ENCODE measurements at regions not wholly inside any gene's neighbourhood (a gene's known extent, or its start where the extent isn't known, plus 50 kb on each side); places are given as distances from the start of the nearest gene placed in this dataset.

DNA sequence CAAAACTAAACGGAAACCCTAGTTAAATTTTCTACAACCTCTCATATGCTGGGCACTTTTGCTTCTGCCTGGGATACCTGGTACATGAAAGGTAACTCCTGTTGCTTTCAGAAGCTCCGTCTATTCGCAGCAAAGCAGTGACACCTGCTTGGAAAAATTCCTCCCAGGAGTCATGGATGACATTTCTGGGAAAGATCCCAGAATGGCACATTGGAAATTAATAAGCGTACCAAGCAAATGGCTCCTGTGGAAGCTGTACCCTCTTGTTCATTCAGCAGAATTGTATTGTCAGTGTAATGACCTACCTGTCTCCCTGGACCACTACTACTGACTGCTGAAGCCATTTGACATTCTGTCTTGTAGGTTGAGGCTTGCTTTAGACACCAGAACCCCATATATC lies 349.7 kb upstream of the NOCT start:
- H3K36me3 ChIP-seq: no peaks in the 10 kb centered on the region
- ATAC-seq (ENCODE audit: insufficient number of reproducible peaks, low FRiP score, low read depth) (no peak), DNase-seq (ENCODE audit: low spot score) (no peak)
- no peaks in the 10 kb centered on the region for H3K9me3 ChIP-seq
- no peaks in the 10 kb centered on the region for H3K4me1 ChIP-seq (ENCODE audit: control insufficient read depth in 1 of 2, low read depth in 2 of 2)
- TF ChIP-seq, protein P1, sequence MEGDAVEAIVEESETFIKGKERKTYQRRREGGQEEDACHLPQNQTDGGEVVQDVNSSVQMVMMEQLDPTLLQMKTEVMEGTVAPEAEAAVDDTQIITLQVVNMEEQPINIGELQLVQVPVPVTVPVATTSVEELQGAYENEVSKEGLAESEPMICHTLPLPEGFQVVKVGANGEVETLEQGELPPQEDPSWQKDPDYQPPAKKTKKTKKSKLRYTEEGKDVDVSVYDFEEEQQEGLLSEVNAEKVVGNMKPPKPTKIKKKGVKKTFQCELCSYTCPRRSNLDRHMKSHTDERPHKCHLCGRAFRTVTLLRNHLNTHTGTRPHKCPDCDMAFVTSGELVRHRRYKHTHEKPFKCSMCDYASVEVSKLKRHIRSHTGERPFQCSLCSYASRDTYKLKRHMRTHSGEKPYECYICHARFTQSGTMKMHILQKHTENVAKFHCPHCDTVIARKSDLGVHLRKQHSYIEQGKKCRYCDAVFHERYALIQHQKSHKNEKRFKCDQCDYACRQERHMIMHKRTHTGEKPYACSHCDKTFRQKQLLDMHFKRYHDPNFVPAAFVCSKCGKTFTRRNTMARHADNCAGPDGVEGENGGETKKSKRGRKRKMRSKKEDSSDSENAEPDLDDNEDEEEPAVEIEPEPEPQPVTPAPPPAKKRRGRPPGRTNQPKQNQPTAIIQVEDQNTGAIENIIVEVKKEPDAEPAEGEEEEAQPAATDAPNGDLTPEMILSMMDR (IDR thresholded peaks at IDR 0.05): no peak
- H3K27me3 ChIP-seq (replicated peaks; ENCODE audit: insufficient read depth): no peaks in the 10 kb centered on the region
- H3K4me3 ChIP-seq: no peak overlapping the region
- H3K27ac ChIP-seq: no peak overlapping the region

DNA sequence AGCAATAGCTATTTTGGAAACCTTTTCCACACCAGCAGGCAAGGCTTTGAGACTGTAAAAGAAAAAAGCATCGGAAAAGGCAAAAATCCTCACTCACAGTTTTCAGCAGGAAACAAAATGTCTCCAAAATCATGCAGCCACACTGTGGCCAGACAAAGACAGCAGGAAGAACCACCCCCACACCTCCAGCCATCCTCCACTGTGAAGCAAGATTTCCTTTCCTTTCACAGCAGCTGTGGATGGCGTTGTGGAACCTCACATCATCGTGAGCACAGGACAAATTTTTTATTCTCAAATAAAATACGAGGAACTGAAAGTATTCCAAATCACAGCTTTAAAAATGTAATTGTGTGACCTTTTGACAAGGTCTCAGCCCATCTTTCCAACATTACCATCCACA lies 351.7 kb upstream of the NOCT start:
- Histone ChIP-seq H3K27me3 (replicated peaks; ENCODE audit: insufficient read depth) (no peaks in the 10 kb centered on the region), H3K27ac (no peak overlapping the region), H3K9me3 (no peaks in the 10 kb centered on the region), H3K36me3 (no peaks in the 10 kb centered on the region), H3K4me3 (no peak overlapping the region), H3K4me1 (ENCODE audit: control insufficient read depth in 1 of 2, low read depth in 2 of 2) (no peaks in the 10 kb centered on the region)
- TF ChIP-seq, protein P1 (IDR thresholded peaks at IDR 0.05): no peak
- DNase-seq (ENCODE audit: low spot score) (no peak), ATAC-seq (ENCODE audit: insufficient number of reproducible peaks, low FRiP score, low read depth) (no peak)

DNA sequence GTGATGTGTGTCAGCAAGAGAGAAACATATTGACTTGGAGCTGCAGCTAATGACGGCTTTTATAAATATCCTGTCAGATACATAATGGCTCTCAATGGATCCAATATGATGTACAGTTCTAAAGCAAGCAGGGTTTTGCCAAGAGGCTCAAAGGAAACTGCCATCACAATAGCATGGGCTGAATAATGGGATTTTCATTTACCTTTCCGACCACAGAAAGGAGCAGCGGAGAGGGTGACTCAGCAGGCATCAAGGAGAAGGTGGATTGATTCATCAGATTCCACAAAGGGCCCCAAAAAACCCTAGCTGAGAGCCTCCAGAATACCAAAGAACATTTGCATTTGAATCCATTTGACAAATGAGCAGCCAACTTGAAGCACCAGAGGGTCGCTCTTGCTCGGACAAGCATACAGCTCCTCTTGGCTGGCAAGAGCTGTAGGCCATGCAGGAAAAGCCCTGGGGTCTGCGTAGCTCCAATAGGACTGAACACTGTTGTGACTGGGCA lies 355.7 kb upstream of the NOCT start:
- H3K9me3 ChIP-seq: no peaks in the 10 kb centered on the region
- ATAC-seq (ENCODE audit: insufficient number of reproducible peaks, low FRiP score, low read depth) (no peak), DNase-seq (ENCODE audit: low spot score) (no peak)
- TF ChIP-seq, protein P1 (IDR thresholded peaks at IDR 0.05): no peak
- H3K4me1 ChIP-seq (ENCODE audit: control insufficient read depth in 1 of 2, low read depth in 2 of 2): no peaks in the 10 kb centered on the region
- H3K27ac ChIP-seq: no peak overlapping the region
- H3K4me3 ChIP-seq: no peak overlapping the region
- no peaks in the 10 kb centered on the region for H3K27me3 ChIP-seq (replicated peaks; ENCODE audit: insufficient read depth)
- no peaks in the 10 kb centered on the region for H3K36me3 ChIP-seq

DNA sequence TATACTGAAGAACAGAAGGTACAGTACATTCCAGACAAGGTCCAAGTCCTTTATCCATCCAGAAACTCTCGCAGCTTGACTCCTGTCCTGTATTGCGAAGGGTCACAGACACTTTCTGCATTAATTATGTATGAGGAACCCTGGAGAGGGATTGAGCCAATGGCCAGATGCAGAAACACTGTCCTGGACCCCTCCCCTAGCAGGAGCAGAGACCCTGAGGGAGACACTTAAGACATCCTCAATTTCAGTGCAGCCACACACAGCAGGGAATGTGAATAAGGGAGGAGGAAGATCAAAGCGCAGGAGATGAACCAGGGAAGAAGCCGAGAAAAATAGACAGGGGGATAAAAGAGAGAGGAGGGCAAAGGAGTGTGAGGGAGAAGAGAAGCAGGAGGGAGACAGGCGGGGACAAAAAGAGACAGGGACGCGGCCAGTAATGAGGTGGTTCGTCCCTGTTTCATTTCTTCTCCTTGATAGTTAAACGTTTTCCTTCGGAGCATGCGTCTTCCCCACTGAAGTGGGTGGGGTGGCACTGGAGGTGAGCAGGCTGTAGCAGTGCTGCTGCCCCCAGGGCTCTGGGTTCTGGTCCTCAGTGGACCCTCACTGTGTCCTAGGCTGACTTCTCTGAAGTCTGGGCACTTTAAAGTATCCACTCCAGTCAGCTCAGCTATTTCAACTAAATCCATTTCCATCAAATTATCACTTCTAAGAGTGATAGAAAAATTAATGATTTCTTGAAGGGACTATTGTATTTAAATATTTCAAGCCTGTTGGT lies 356.4 kb upstream of the NOCT start:
- Histone ChIP-seq H3K36me3 (no peaks in the 10 kb centered on the region), H3K4me1 (ENCODE audit: control insufficient read depth in 1 of 2, low read depth in 2 of 2) (no peaks in the 10 kb centered on the region), H3K27ac (no peak overlapping the region), H3K4me3 (no peak overlapping the region), H3K9me3 (no peaks in the 10 kb centered on the region), H3K27me3 (replicated peaks; ENCODE audit: insufficient read depth) (no peaks in the 10 kb centered on the region)
- DNase-seq (ENCODE audit: low spot score) (no peak), ATAC-seq (ENCODE audit: insufficient number of reproducible peaks, low FRiP score, low read depth) (no peak)
- TF ChIP-seq, protein P1 (IDR thresholded peaks at IDR 0.05): no peak

DNA sequence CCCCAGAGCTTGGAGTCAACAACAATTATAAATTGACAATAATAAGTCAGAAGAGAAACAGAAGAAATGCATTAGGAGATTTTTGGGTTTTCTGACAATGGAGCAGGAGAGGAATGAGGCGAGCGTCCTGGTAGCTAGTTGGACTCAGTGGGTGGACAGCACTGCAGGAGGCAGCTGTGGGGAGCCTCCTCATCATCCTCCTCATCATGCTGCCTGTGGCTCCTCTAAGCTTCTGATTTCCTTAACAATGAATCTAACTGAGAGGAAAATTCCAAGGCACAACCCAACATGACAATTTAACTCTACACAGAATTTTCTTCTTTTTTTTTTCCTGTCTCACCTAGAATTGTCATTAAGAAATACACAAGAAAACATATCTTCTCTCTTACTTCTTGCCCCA lies 357.1 kb upstream of the NOCT start:
- H3K4me3 ChIP-seq: no peak overlapping the region

More for the DNA sequence above, 357.1 kb upstream of the NOCT start:
- H3K9me3 ChIP-seq: no peaks in the 10 kb centered on the region
- H3K36me3 ChIP-seq: no peaks in the 10 kb centered on the region
- H3K4me1 ChIP-seq (ENCODE audit: control insufficient read depth in 1 of 2, low read depth in 2 of 2): no peaks in the 10 kb centered on the region
- H3K27ac ChIP-seq: no peak overlapping the region
- no peak for ATAC-seq (ENCODE audit: insufficient number of reproducible peaks, low FRiP score, low read depth)
- H3K27me3 ChIP-seq (replicated peaks; ENCODE audit: insufficient read depth): no peaks in the 10 kb centered on the region
- TF ChIP-seq, protein P1 (IDR thresholded peaks at IDR 0.05): no peak
- DNase-seq (ENCODE audit: low spot score): no peak
